ENCODE measurements at regions not wholly inside any gene's neighbourhood (a gene's known extent, or its start where the extent isn't known, plus 50 kb on each side); places are given as distances from the start of the nearest gene placed in this dataset.

GRCh38 chr2:205889114-205889513 lies 196.9 kb downstream of the INO80D start:
- no peak overlapping the region for H3K4me3 Mint-ChIP-seq
- no peak overlapping the region for H3K27ac Mint-ChIP-seq
- H3K9me3 Mint-ChIP-seq: no peaks in the 10 kb centered on the region
- peaks cover 7 to 21% of the 10 kb centered on the region in 2 donors for H3K4me1 Mint-ChIP-seq
- peaks cover 5 to 14% (median 10%) of the 10 kb centered on the region in 3 donors for H3K27me3 Mint-ChIP-seq (ENCODE audit: low read depth in 3 of 3)
- no peaks in the 10 kb centered on the region for H3K36me3 Mint-ChIP-seq
- DNase-seq: no peak

GRCh38 chr2:205887637-205888036 lies 198.3 kb downstream of the INO80D start:
- peak overlapping the region in 2 of 5 donors; percentile 33 for H3K4me3 Mint-ChIP-seq
- no peaks in the 10 kb centered on the region for H3K36me3 Mint-ChIP-seq
- H3K27ac Mint-ChIP-seq: no peak overlapping the region
- H3K9me3 Mint-ChIP-seq: no peaks in the 10 kb centered on the region
- H3K4me1 Mint-ChIP-seq: peaks cover 7 to 21% of the 10 kb centered on the region in 2 donors
- peak; percentile 5 to 17 (median 13) for DNase-seq
- peaks cover 5 to 20% (median 12%) of the 10 kb centered on the region in 3 donors for H3K27me3 Mint-ChIP-seq (ENCODE audit: low read depth in 3 of 3)

- H3K27me3 Mint-ChIP-seq (ENCODE audit: low read depth in 3 of 3): peaks cover 3 to 23% (median 15%) of the 10 kb centered on the region in 3 donors
- DNase-seq: peak; percentile 5 to 20 (median 19)
- H3K36me3 Mint-ChIP-seq: no peaks in the 10 kb centered on the region
- no peak overlapping the region for H3K27ac Mint-ChIP-seq
- H3K9me3 Mint-ChIP-seq: no peaks in the 10 kb centered on the region
- H3K4me1 Mint-ChIP-seq: peaks cover 7 to 21% of the 10 kb centered on the region in 2 donors
- no peak overlapping the region for H3K4me3 Mint-ChIP-seq
Measured at GRCh38 chr2:205885492-205886099, 200.4 kb downstream of the INO80D start.

GRCh38 chr2:205883965-205884364 lies 201.7 kb downstream of the NRP2 start:
- Mint-ChIP-seq H3K36me3 (no peaks in the 10 kb centered on the region), H3K27me3 (ENCODE audit: low read depth in 3 of 3) (peaks cover 2 to 24% (median 17%) of the 10 kb centered on the region in 3 donors)

GRCh38 chr2:205882806-205883425 lies 200.6 kb downstream of the NRP2 start:
- H3K27ac Mint-ChIP-seq: no peak overlapping the region
- H3K36me3 Mint-ChIP-seq: no peaks in the 10 kb centered on the region
- DNase-seq: no peak
- peaks cover 7 to 19% of the 10 kb centered on the region in 2 donors for H3K4me1 Mint-ChIP-seq
- peaks cover 2 to 21% (median 14%) of the 10 kb centered on the region in 3 donors for H3K27me3 Mint-ChIP-seq (ENCODE audit: low read depth in 3 of 3)
- no peak overlapping the region for H3K4me3 Mint-ChIP-seq
- peaks cover 0 to 1% (median 0%) of the 10 kb centered on the region in 6 donors for H3K9me3 Mint-ChIP-seq

More at GRCh38 chr2:205883965-205884364, 201.7 kb downstream of the NRP2 start:
- Mint-ChIP-seq H3K9me3 (peaks cover 0 to 1% (median 0%) of the 10 kb centered on the region in 6 donors), H3K4me3 (no peak overlapping the region), H3K4me1 (peaks cover 7 to 21% of the 10 kb centered on the region in 2 donors), H3K27ac (no peak overlapping the region)
- no peak for DNase-seq

GRCh38 chr2:205880048-205880447 lies 197.7 kb downstream of the NRP2 start:
- Mint-ChIP-seq H3K36me3 (no peaks in the 10 kb centered on the region), H3K27me3 (ENCODE audit: low read depth in 3 of 3) (peaks cover 2 to 13% (median 7%) of the 10 kb centered on the region in 3 donors), H3K9me3 (peaks cover 0 to 1% (median 0%) of the 10 kb centered on the region in 6 donors), H3K27ac (no peak overlapping the region), H3K4me3 (no peak overlapping the region), H3K4me1 (no peaks in the 10 kb centered on the region)
- no peak for DNase-seq

- H3K27me3 Mint-ChIP-seq (ENCODE audit: low read depth in 3 of 3): peaks cover 2 to 13% (median 7%) of the 10 kb centered on the region in 3 donors
- no peak overlapping the region for H3K27ac Mint-ChIP-seq
- no peaks in the 10 kb centered on the region for H3K4me1 Mint-ChIP-seq
- no peak for DNase-seq
- no peaks in the 10 kb centered on the region for H3K36me3 Mint-ChIP-seq
- H3K4me3 Mint-ChIP-seq: no peak overlapping the region
- peaks cover 0 to 1% (median 0%) of the 10 kb centered on the region in 6 donors for H3K9me3 Mint-ChIP-seq
Measured at GRCh38 chr2:205878999-205879762, 196.9 kb downstream of the NRP2 start.

GRCh38 chr2:205877496-205877895 lies 195.2 kb downstream of the NRP2 start:
- H3K4me1 Mint-ChIP-seq: no peaks in the 10 kb centered on the region
- H3K4me3 Mint-ChIP-seq: no peak overlapping the region
- no peaks in the 10 kb centered on the region for H3K36me3 Mint-ChIP-seq
- H3K27ac Mint-ChIP-seq: no peak overlapping the region
- peaks cover 0 to 1% (median 0%) of the 10 kb centered on the region in 6 donors for H3K9me3 Mint-ChIP-seq
- H3K27me3 Mint-ChIP-seq (ENCODE audit: low read depth in 3 of 3): peaks cover 5 to 6% (median 5%) of the 10 kb centered on the region in 3 donors
- no peak for DNase-seq

GRCh38 chr2:205876127-205876526 lies 193.8 kb downstream of the NRP2 start:
- H3K36me3 Mint-ChIP-seq: no peaks in the 10 kb centered on the region
- peaks cover 6 to 10% (median 7%) of the 10 kb centered on the region in 3 donors for H3K27me3 Mint-ChIP-seq (ENCODE audit: low read depth in 3 of 3)
- peaks cover 0 to 1% (median 0%) of the 10 kb centered on the region in 6 donors for H3K9me3 Mint-ChIP-seq
- no peak overlapping the region for H3K4me3 Mint-ChIP-seq
- H3K4me1 Mint-ChIP-seq: no peaks in the 10 kb centered on the region
- DNase-seq: no peak
- H3K27ac Mint-ChIP-seq: no peak overlapping the region

GRCh38 chr2:205872716-205873115 lies 190.4 kb downstream of the NRP2 start:
- H3K27ac Mint-ChIP-seq: no peak overlapping the region
- peaks cover 3 to 14% of the 10 kb centered on the region in 2 donors for H3K4me1 Mint-ChIP-seq
- H3K9me3 Mint-ChIP-seq: peaks cover 0 to 1% (median 0%) of the 10 kb centered on the region in 6 donors
- no peak for DNase-seq
- no peaks in the 10 kb centered on the region for H3K36me3 Mint-ChIP-seq
- no peak overlapping the region for H3K4me3 Mint-ChIP-seq
- peaks cover 2 to 13% (median 4%) of the 10 kb centered on the region in 3 donors for H3K27me3 Mint-ChIP-seq (ENCODE audit: low read depth in 3 of 3)

- Mint-ChIP-seq H3K36me3 (no peaks in the 10 kb centered on the region), H3K27ac (no peak overlapping the region), H3K27me3 (ENCODE audit: low read depth in 3 of 3) (peaks cover 2 to 16% (median 9%) of the 10 kb centered on the region in 3 donors)
Measured at GRCh38 chr2:205869439-205869838, 187.1 kb downstream of the NRP2 start.

GRCh38 chr2:205868773-205869333 lies 186.6 kb downstream of the NRP2 start:
- Mint-ChIP-seq H3K27ac (no peak overlapping the region), H3K27me3 (ENCODE audit: low read depth in 3 of 3) (peaks cover 2 to 14% (median 9%) of the 10 kb centered on the region in 3 donors), H3K9me3 (peaks cover 0 to 1% (median 0%) of the 10 kb centered on the region in 6 donors), H3K4me3 (peak overlapping the region in 1 of 5 donors; percentile 24), H3K36me3 (no peaks in the 10 kb centered on the region), H3K4me1 (peaks cover 3 to 14% of the 10 kb centered on the region in 2 donors)
- peak in 2 of 3 donors; percentile 3 for DNase-seq

More at GRCh38 chr2:205869439-205869838, 187.1 kb downstream of the NRP2 start:
- H3K4me3 Mint-ChIP-seq: peak overlapping the region in 3 of 5 donors; percentile 3 to 30 (median 24)
- H3K4me1 Mint-ChIP-seq: peaks cover 3 to 14% of the 10 kb centered on the region in 2 donors
- no peak for DNase-seq
- peaks cover 0 to 1% (median 0%) of the 10 kb centered on the region in 6 donors for H3K9me3 Mint-ChIP-seq

GRCh38 chr2:205868053-205868452 lies 185.8 kb downstream of the NRP2 start:
- Mint-ChIP-seq H3K4me3 (no peak overlapping the region), H3K4me1 (peaks cover 3 to 14% of the 10 kb centered on the region in 2 donors), H3K27ac (no peak overlapping the region), H3K36me3 (no peaks in the 10 kb centered on the region), H3K27me3 (ENCODE audit: low read depth in 3 of 3) (peaks cover 2 to 14% (median 9%) of the 10 kb centered on the region in 3 donors), H3K9me3 (peaks cover 0 to 1% (median 0%) of the 10 kb centered on the region in 6 donors)
- DNase-seq: no peak
